Body of pancreas (tissue), 4 donors: ENCODE measurements at regions not wholly inside any gene's neighbourhood (a gene's known extent, or its start where the extent isn't known, plus 50 kb on each side); places are given as distances from the start of the nearest gene placed in this dataset.

Source experiments
- ATAC-seq: fragments of 150-250 bp; one replicate; pipeline ENCODE4 v1.9.1; 2016
- DNase-seq, 4 donors: peaks; one replicate each; pipeline ENCODE4 v3.0.0-alpha.2; 2019
- H3K27ac ChIP-seq, 4 donors: fragments of 200-600 bp; sonication (generic); 1 replicate in 3 of 4; 2 replicates in 1 of 4; pipeline versions ENCODE4 v1.5.1 to v1.6.1; 2016 to 2019; ENCODE audit warnings: mild to moderate bottlenecking in 1 of 4, mixed read lengths in 1 of 4, moderate library complexity in 1 of 4
- H3K27me3 ChIP-seq, 2 donors: fragments of 200-600 bp; sonication (generic); one replicate each; pipeline ENCODE4 v1.6.0; 2016; ENCODE audit warnings: mild to moderate bottlenecking in 1 of 2
- H3K36me3 ChIP-seq, 2 donors: fragments of 200-600 bp; sonication (generic); replicated peaks in 1 of 2; 2 replicates each; pipeline ENCODE4 v1.5.1; 2016; ENCODE audit warnings: low read depth in 2 of 2; ENCODE audit not compliant: insufficient read depth in 1 of 2
- H3K4me1 ChIP-seq: fragments of 200-600 bp; sonication (generic); one replicate; pipeline ENCODE4 v1.6.0; 2016
- H3K4me3 ChIP-seq, 2 donors: fragments of 200-600 bp; sonication (generic); 1 replicate in 1 of 2; 2 replicates in 1 of 2; pipeline ENCODE4 v1.5.1; 2016 to 2019
- H3K9me3 ChIP-seq, 3 donors: fragments of 200-600 bp; sonication (generic); 1 replicate in 2 of 3; 2 replicates in 1 of 3; pipeline ENCODE4 v1.5.1; 2016
- CTCF ChIP-seq, 7 experiments: fragments of 450-650 bp in 4 of 7; fragments of 200-600 bp in 3 of 7; sonication (generic) in 3 of 7; IDR thresholded peaks; one replicate each; pipeline ENCODE4 v1.5.1; 2016 to 2019; ENCODE audit warnings: antibody characterized with exemption in 7 of 7
- POLR2A ChIP-seq, 3 donors: fragments of 450-650 bp; IDR thresholded peaks; one replicate each; pipeline ENCODE4 v1.6.1; 2016; ENCODE audit warnings: antibody characterized with exemption in 3 of 3, mild to moderate bottlenecking in 2 of 3
- WGBS, 2 donors: methylation state at CpG; one replicate each; pipeline ENCODE4 v1.1.5; 2017; 5-methylcytosine and 5-hydroxymethylcytosine counted together
- intact Hi-C: fragments of 100-400 bp; cut with DNase I; formaldehyde crosslinking; loops from one replicate; pipeline ENCODE4 v1.15.1; 2023

- TF ChIP-seq CTCF (IDR thresholded peaks at IDR 0.05) = no peak
- no peak for TF ChIP-seq POLR2A (IDR thresholded peaks at IDR 0.05)
- Histone ChIP-seq H3K27me3 (no peaks in the 10 kb centered on the region), H3K4me1 (no peaks in the 10 kb centered on the region), H3K36me3 (no peaks in the 10 kb centered on the region), H3K4me3 (no peak overlapping the region), H3K27ac (no peak overlapping the region), H3K9me3 (no peaks in the 10 kb centered on the region)
- intact Hi-C loops = no loop called here
- 89 to 95% methylated on average over 5 of the region's 5 CpGs for WGBS, 2 donors
- no peak for ATAC-seq
- no peak for DNase-seq
Observed at GRCh38 chr1:36635284-36635683, 152.6 kb upstream of the CSF3R start.

- WGBS, 2 donors = 66 to 79% methylated on average over 5 of the region's 5 CpGs
Observed at GRCh38 chr1:36628804-36629203, 146.1 kb upstream of the CSF3R start.

GRCh38 chr1:36626435-36626834 lies 143.7 kb upstream of the CSF3R start:
- Histone ChIP-seq H3K36me3 (no peaks in the 10 kb centered on the region), H3K27ac (no peak overlapping the region), H3K4me1 (peaks cover 12% of the 10 kb centered on the region), H3K9me3 (no peaks in the 10 kb centered on the region), H3K27me3 (no peaks in the 10 kb centered on the region), H3K4me3 (no peak overlapping the region)
- no peak for DNase-seq
- ATAC-seq = no peak
- intact Hi-C loops = no loop called here
- TF ChIP-seq CTCF (IDR thresholded peaks at IDR 0.05) = no peak
- no peak for TF ChIP-seq POLR2A (IDR thresholded peaks at IDR 0.05)

More at GRCh38 chr1:36628804-36629203, 146.1 kb upstream of the CSF3R start:
- no peaks in the 10 kb centered on the region for H3K27me3 ChIP-seq
- DNase-seq = no peak
- no peak overlapping the region for H3K27ac ChIP-seq
- no peak overlapping the region for H3K4me3 ChIP-seq
- intact Hi-C loops = no loop called here
- TF ChIP-seq CTCF (IDR thresholded peaks at IDR 0.05) (no peak), POLR2A (IDR thresholded peaks at IDR 0.05) (no peak)
- no peaks in the 10 kb centered on the region for H3K36me3 ChIP-seq
- H3K9me3 ChIP-seq = no peaks in the 10 kb centered on the region
- no peaks in the 10 kb centered on the region for H3K4me1 ChIP-seq
- ATAC-seq = no peak

GRCh38 chr1:36625935-36626310 lies 143.2 kb upstream of the CSF3R start:
- H3K27ac ChIP-seq = no peak overlapping the region

More at GRCh38 chr1:36625935-36626310, 143.2 kb upstream of the CSF3R start:
- ATAC-seq (no peak), DNase-seq (no peak)
- H3K4me3 ChIP-seq = no peak overlapping the region
- intact Hi-C loops = no loop called here
- H3K36me3 ChIP-seq = no peaks in the 10 kb centered on the region
- H3K4me1 ChIP-seq = peaks cover 12% of the 10 kb centered on the region
- H3K27me3 ChIP-seq = no peaks in the 10 kb centered on the region
- TF ChIP-seq CTCF (IDR thresholded peaks at IDR 0.05) = no peak
- TF ChIP-seq POLR2A (IDR thresholded peaks at IDR 0.05) = no peak
- no peaks in the 10 kb centered on the region for H3K9me3 ChIP-seq
- WGBS, 2 donors = 33 to 40% methylated on average over 11 of the region's 11 CpGs
